Suppressor macrophage (primary cell): ENCODE measurements at regions not wholly inside any gene's neighbourhood (a gene's known extent, or its start where the extent isn't known, plus 50 kb on each side); places are given as distances from the start of the nearest gene placed in this dataset.

Experiments
- DNase-seq, 4 experiments: peaks; one replicate each; pipeline ENCODE4 v3.0.0-alpha.2; 2020 to 2022

DNA sequence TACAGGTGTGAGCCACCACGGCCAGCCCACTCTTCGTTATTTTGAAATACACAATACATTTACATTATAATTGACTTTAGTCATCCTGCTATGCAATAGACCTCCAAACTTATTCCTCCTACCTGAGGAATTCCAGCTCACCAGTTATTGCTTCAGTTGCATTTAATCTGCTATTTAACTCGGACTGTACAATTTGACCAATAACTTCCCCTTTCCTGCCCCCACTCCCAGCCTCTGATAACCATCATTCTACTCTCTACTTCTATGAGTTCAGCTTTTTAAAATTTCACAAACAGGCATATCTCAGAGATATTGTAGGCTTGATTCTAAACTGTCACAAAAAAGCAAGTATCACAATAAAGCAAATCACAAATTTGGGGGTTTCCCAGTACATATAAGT is 157.0 kb downstream of the COPRS start:
- peak in 2 of 4 experiments; percentile 11 to 29 for DNase-seq

DNA sequence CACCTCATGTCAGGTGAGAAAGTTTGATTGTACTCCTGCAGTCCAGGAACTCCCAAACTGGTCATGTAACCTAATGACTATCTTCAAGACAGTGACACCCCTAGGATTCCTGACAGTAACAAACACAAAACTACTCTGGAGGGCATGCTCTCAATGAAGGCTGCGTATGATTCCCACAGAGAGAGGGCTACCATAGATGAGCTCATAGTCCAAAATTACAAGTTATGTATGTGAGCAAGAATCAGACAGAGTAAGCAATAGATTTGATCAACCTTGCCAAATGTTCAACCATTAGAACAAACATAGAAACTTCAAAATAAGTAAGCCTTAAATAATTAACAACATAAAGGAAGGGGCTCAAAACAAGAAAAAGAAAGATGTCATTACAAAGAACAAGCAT is 158.1 kb downstream of the COPRS start:
- DNase-seq: no peak

DNA sequence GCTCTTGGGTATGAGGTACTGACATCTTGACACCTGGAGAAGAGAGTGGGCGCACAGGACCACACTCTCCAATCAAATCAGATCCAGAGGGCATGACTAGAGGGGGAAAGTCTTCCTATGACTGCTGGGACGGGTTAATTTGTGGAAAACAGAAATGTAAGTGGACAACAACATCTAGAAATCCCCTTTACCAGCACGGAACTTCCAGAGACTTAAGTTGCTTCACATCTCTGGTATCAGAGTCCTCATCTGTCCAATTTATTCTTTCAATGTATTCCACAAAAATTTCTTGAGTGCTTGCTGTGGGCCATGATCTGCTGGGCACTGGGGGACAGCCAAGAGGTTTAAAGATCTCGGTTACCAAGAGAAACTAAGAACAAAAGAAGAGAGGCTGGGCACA is 159.2 kb downstream of the COPRS start:
- DNase-seq: no peak

DNA sequence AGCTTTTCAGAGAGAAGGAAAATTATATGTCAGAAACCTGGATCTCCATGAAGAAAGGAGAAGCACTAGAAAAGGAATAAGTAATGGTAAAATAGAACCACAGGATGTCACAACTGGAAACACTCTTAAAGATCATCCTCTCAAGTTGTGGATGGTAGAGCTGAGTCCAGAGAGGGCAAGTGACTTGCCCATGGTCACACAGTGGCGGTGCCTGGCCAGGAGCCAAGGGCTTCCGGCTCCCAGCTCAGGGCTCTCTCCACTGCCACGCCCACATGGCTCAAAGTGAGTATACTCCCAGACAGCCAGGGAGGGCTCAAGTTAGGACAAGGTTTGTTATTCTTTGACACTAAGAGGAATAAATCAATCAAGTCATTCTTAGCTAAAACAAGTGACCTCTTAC is 159.8 kb downstream of the COPRS start:
- DNase-seq: peak in 1 of 4 experiments; percentile 17

DNA sequence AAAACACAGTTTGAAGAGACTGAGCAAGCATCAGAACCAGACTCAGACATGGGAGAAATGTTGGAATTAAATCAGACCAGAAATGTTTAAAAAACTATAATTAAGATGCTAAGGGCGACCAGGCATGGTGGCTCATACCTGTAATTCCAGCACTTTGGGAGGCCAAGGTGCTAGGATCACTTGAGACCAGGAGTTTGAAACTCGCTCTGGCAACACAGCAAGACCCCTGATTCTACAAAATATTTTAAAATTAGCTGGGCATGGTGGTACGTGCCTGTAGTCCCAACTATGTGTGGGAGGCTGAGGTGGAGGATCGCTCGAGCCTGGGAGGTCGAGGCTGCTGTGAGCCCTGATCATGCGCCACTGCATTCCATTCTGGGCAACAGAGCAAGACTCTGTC is 160.3 kb downstream of the COPRS start:
- DNase-seq: no peak

DNA sequence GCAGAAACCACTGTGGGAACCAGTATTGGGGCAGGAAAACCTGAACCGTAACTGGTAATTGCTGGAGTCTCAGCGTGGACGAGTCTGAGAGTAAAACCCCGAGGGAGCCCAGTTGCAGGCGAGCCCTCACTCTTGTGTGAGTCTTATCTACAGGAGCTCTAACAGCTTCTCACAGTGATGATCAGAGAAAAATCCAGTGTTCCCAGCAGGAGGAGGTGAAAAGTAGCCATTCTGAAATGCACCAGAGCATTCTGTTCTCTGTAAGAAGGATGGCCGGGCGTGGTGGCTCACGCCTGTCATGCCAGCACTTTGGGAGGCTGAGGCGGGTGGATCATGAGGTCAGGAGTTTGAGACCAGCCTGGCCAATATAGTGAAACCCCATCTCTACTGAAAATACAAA is 161.2 kb downstream of the COPRS start:
- no peak for DNase-seq

DNA sequence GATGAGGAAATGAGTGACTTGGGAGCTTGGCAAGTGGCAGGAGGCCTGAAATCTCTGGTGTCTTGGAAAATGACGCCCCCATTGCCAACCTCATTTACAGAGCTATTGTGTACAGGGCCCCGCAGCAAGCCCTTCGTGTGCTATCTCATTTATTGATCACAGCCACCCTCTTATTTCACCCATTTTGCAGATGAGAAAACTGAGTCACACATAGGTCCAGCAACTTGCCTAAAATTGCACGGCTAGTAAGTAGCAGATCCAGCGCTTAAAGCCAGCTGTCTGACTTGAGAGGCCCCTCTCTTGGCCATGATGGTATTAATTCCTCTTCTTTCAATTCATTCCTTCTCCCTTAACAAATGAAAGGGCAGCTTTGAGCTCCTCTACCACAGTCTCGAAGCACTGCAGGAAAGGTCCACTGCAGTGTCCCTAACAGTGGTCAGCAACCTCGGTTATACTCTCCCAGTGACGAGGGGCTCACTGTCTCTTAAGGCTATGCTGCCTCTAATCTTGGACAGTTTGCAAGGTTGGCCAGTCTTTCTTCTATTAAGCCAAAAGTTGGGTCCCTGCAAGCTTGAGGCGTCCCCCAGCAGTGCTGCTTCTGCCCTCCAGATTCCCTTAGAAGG is 162.2 kb downstream of the COPRS start:
- DNase-seq: no peak

DNA sequence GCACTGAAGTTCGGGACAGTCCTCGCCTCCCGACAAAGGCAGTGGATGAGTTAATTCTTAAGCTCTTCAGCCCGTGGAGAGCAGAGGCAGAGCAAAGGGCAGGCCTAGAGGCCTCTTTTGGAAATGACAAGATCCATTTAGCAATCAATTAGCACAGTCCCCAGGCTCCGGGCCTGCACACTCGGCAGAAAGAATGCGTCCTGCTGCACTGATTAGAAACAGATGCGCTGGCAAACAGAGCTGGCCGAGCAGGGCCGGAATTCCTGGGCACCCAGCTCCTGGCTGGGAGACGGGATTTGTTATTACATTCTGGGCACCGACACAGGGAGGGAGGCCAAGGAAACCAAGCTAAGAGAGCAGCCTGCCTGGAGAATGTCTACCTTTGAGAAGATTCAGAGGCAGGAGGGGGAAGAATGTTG is 162.9 kb downstream of the COPRS start:
- no peak for DNase-seq

DNA sequence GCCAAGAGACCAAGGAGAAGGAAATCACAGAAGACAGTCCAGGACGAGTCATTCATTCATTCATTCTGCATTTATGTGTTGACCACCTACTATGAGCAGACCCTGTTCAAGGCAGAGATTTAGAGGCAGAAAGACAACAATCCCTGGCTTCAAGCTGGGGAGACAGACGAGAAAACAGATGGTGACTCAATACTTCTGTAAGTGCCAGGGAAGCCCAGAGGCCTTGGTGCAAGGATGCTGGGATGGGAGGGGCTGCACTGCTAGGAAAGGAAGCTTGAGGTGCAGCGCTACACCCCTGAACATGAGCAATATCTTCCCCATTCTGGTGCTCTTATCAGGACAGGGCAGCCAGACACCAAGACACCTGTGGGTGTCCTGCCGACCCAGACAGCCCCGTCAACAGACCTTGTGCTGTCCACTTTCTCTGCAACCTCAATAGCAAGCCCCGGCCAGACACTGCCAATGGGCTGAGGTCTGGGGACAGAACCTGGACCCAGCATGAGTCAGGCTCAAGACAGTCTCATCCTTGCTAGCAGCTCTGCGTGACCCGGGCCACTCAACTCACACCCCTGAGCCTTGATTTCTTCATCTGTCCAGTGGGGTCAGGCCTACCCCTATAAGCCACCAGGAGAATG is 163.5 kb downstream of the COPRS start:
- DNase-seq: no peak

DNA sequence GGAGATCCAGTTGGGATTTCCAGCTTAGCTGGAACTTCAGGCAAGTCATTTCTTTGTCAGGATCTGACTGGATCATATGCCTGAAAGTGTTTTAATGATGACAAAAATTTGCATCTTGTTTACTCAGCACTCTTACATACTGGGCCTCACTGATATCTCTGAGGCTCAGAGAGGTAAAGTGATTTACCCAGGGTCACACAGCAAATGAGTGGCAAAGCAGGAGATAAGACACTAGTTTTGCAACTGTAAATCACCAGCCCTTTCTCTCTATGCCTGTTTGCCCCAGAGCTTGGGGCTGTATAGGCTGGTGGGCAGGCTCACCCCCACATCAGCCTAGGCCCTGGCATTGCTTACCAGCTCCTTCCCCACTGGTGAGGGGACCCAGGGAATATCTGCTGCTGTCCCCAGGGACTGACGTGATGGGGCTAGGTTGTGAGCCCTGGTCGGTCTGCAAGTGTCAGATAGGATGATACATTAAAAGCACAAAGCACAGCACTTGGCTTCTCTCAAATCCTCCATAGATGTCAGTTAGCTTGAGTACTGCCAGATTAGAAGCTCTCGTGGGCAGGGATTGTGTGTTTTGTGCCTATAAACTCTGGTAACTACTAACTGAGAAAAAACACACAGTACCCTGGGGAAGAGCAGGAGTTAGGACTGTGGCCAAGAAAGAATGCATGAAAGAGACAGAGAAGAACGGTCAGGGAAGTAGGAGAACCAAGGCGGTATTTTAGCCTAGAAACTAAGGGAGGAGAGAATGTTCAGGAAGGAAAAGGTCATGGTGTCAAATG is 165.4 kb downstream of the COPRS start:
- DNase-seq: no peak

DNA sequence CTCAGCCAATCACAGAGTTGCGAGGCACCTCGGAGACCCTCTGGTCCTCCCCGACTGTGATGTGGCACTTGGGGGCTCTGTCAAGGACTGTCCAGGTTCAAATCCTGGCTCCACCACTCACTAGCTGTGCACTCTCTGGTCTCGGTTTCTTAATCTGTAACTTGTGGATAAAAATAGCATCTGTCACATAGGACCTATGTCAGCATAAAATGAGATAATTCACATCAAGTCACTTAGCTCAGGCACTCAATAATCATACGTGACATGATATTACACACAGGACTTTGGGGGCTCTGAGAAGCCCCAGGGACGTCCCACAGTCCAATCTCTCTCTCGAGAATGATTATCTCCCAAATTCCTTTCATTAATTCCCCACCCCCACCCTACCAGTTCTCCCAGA is 166.4 kb downstream of the COPRS start:
- no peak for DNase-seq

DNA sequence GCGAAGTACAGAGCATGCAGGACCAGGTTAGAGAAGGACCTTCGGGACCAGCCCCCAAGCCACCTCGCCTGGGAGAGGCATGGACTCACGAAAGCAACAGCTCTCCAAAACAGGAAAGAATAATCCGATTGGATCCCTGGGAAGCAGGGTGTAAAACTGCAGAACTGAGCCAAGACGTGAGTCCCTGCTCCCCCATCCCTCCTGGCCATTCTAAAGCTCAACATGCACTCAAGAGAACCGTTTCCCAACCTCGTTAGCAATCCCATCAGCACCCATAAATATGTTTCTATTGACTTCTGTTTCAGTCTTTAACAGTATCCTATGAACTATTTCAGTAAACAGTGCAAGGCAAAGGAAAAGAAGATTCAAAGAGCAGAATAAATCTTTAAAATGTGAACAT is 167.0 kb downstream of the COPRS start:
- DNase-seq: no peak

DNA sequence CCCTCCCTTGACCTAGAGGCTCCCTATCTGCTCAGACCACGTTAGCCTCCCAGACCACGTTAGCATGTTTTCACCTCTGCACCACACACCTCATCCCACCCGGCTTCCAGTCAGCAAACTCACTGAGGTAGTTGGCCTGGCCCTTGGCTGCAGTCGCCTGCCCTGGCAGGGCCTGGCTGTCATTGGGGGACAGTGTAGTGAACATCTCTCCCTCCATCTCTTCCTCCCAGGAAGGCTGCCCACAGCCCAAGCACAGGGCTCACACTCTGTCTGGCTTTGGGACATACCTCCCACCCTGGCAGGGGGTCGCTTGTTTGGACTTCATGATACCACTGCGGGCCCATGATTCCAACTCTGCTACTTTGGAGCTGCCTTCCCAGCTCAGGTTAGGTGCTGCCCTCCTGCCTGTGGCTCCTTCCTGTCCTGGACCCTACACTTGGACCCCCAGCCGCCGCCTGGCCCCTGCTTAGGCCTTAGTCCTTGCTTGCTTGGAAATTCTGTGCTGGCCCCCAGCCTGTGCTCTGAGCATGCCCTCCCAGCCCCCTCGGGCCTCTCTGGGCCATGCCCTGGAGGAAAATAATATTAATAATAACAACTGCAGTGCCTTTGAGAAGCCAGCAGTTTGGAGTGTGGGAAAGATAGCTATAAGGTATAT is 167.7 kb downstream of the COPRS start:
- DNase-seq: no peak

DNA sequence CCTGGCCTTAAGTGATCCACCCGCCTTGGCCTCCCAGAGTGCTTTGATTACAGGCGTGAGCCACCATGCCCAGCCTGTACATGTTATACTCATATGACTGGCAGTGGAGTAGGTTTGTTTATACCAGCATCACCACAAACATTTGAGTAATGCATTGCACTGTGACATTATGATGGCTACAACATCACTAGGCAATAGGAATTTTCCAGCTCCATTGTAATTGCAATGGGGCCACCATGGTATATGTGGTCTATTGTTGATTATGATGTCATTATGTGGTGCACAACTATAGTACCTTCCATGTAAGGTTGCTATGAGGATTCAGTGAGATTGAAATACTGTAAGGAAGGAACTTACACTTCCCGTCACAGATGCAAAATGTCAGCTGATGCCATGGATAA is 168.9 kb downstream of the COPRS start:
- peak in 2 of 4 experiments; percentile 30 to 40 for DNase-seq

DNA sequence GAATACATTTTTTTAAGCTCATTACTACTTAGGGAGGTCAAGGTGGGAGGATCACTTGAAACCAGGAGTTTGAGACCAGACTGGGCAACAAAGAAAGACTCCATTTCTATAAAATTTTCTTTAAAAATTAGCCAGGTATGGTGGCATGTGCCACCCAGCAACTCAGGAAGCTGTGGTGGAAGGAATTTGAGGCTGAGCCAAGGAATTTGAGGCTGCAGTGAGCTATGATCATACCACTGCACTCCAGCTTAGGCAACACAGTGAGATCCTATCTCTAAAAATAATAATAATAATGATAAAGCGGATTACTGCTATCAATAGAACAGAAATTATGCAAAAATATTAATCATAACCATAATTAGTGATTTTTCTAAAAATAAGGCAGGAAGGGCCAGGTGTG is 170.3 kb downstream of the COPRS start:
- no peak for DNase-seq

DNA sequence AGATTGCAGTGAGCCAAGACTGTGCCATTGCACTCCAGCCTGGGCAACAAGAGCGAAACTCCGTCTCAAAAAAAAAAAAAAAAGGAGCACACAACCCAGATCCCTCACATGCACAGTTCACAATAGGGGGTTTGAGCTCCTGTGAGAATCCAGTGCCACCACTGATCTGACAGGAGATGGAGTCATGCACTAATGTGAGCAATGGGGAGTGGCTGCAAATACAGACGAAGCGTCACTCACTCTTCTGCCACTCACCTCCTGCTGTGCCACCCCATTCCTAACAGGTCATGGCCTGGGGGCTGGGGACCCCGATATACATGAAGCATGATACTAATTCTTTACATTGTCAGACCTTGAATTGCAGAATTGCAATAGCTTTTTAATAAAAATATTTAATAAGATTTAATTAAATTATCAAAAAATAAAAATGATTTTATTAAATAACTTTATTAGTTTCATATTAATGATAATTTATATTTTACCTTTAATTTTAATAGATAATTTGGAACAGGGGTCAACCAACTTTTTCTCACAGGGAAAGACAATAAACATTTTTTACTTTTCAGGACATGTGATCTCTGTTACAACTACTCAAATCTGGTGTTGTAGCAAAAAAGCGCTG is 171.4 kb downstream of the COPRS start:
- DNase-seq: no peak

DNA sequence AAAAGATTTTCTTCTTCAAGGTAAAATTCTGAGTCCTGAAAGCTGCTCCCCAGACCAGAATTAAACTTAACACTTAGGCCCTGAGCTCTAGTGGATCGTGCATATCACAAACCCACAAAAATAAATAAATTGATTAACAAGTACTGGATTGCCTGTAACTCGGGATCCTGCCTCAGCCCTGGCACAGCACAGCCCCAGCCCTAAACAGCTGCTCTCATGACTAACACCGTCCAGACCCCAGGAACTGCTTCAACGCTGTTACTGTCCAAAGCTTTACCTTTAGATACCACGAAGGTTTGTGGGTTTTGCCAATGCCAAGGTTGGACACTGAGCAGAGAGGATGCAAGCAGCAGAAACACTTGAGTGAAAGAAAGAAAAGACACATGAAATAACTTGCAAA is 172.5 kb downstream of the COPRS start:
- DNase-seq: no peak

DNA sequence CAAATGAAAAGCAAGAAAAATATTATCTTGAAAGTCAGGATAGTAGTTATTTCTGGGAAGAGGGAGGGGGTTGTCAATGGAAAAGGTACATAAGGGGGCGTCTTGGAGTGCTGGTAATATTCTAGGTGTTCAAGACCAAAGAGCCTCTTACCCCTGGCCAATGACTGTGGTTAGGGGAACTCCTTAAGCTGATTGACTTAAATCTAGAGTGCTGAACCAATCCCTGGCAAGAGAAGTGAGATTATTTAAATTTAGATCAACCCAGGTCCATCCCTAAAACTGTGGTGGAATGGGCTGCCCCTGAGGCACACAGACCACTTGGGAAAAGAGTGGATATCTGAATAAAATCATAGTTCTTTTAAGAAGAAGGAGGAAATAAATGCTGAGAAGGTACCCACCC is 174.1 kb downstream of the COPRS start:
- DNase-seq: no peak

DNA sequence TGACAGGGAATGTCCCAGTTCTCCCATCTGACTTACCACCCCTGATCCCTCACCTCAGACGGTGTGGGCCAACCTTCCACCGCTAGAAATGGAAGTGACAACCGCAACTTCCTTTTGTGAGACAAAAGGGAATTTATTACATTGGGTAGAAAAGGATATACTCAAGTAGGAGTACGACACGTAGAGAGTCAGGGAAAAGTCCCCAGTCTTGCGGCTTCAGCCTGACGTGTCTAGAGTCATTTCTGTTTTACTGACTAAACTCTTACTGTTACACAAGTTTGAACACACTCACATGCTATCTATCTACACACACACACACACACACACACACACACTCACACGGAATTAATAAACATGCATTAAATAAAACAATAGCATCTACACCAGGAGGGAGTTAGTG is 178.9 kb downstream of the COPRS start:
- DNase-seq: peak; percentile 85 to 94 (median 86)

DNA sequence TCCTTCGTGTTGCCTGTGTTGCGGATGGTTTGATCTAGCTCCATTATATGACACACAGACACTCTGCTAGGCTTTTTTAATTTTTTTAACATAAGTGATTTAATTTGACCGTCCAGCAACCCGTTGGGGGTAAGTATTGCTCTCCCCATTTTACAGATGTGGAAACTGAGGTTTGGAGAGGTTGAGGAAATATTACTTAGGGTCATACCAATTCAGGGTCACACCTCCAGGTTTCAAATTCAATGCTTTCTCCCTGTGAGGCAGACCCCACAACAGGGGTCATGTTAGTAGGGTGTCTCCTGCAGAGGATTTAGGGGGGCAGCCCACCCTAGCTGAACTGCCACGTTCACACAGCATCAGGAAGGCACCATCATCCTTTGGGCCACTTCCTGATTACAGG is 179.4 kb downstream of the COPRS start:
- no peak for DNase-seq

DNA sequence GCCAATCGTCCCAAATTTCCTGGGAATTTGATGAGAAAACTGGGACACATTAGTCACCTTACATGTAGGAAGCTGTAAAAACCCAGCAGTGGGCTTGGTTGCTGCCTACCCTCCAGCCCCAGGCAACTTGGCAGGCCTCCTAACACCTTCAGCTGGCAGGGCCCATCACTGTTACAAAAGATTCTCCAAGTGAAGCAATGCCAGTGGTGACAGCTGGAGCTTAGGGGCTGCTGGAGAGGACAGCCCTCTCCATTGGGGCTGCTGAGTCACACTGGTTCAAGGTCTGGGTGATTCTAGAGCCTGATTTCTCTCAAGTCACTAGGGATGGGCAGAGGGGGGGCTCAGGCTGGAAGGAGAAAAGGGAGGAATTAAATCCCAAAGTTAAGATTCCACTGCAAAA is 180.6 kb downstream of the COPRS start:
- DNase-seq: peak; percentile 16 to 42 (median 29)

DNA sequence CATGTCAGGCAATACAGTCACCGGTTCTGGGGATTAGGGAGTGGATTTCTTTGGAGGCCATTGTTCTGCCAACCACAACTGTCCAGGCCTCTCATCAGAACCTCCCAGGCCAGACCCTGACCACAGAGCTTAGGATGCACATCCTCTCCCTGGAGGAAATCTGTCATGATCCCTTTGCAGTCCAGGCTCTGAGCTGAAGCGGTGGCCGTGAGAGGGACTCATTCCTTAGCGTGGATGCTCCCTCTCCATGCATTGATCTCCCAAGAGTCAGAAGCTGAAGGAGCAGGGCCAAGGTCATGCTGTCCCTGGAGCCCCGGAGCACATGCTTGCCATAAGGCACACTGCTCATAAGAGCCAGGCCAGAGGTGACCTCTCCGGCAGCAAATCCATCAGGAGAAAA is 181.4 kb downstream of the COPRS start:
- DNase-seq: no peak

DNA sequence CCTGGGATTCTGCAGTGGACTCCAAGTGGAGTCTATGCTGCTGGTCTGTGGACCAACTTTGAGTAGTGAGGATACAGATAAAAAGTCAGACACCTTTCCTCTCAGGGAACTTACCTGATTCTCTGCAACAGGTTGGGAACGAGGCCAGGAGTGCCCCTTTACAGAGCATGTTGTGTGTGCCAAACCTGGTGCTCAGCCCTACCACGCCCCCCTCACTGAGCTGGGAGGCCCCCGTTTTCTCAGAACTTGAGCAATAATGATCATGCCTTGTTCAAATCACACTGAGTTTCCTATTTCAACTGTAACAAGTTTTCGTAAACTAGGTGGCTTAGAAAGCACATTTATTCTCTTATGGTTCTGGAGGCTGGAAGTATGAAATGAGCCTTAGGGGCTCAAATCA is 182.0 kb downstream of the COPRS start:
- DNase-seq: no peak
